Activated naive CD8-positive, alpha-beta T cell treated with anti-CD3 and anti-CD28 coated beads, Interleukin-2, amount 50 U/mL, for 16 hours (primary cell): ENCODE measurements at regions not wholly inside any gene's neighbourhood (a gene's known extent, or its start where the extent isn't known, plus 50 kb on each side); places are given as distances from the start of the nearest gene placed in this dataset.

ENCODE experiments used
- DNase-seq: peaks from one replicate; pipeline ENCODE4 v3.0.0-alpha.2; 2020; ENCODE audit warnings: low read depth, low spot score

GRCh38 chr10:128421371-128422160 lies 295.3 kb upstream of the MKI67 start:
- no peak for DNase-seq

- DNase-seq = no peak
Observed at GRCh38 chr10:128422190-128422589, 296.0 kb upstream of the MKI67 start.

- no peak for DNase-seq
Observed at GRCh38 chr10:128422999-128423398, 296.8 kb upstream of the MKI67 start.

GRCh38 chr10:128429321-128429720 lies 303.1 kb upstream of the MKI67 start:
- DNase-seq = no peak

GRCh38 chr10:128429835-128430513 lies 303.8 kb upstream of the MKI67 start:
- DNase-seq = no peak

GRCh38 chr10:128431083-128431482 lies 304.9 kb upstream of the MKI67 start:
- DNase-seq = no peak

- DNase-seq = no peak
Observed at GRCh38 chr10:128431506-128431905, 305.3 kb upstream of the MKI67 start.

- no peak for DNase-seq
Observed at GRCh38 chr10:128432011-128432410, 305.8 kb upstream of the MKI67 start.

GRCh38 chr10:128432423-128432822 lies 306.2 kb upstream of the MKI67 start:
- DNase-seq = no peak

GRCh38 chr10:128435811-128436210 lies 309.6 kb upstream of the MKI67 start:
- DNase-seq = no peak

GRCh38 chr10:128437786-128438345 lies 311.6 kb upstream of the MKI67 start:
- no peak for DNase-seq

GRCh38 chr10:128438417-128439063 lies 312.3 kb upstream of the MKI67 start:
- no peak for DNase-seq

GRCh38 chr10:128440513-128441160 lies 314.4 kb upstream of the MKI67 start:
- DNase-seq = no peak

- DNase-seq = no peak
Observed at GRCh38 chr10:128443925-128444518, 317.8 kb upstream of the MKI67 start.

GRCh38 chr10:128448796-128449195 lies 322.6 kb upstream of the MKI67 start:
- DNase-seq = no peak

- no peak for DNase-seq
Observed at GRCh38 chr10:128451879-128452278, 325.7 kb upstream of the MKI67 start.

- DNase-seq = no peak
Observed at GRCh38 chr10:128456271-128456670, 330.0 kb upstream of the MKI67 start.

GRCh38 chr10:128457136-128457535 lies 330.9 kb upstream of the MKI67 start:
- no peak for DNase-seq

- DNase-seq = no peak
Observed at GRCh38 chr10:128461991-128462390, 335.8 kb upstream of the MKI67 start.

- DNase-seq = no peak
Observed at GRCh38 chr10:128462844-128463243, 336.6 kb upstream of the MKI67 start.

- peak; percentile 9 for DNase-seq
Observed at GRCh38 chr10:128463991-128464760, 338.0 kb upstream of the MKI67 start.
